HepG2 (cell line): ENCODE measurements at regions not wholly inside any gene's neighbourhood (a gene's known extent, or its start where the extent isn't known, plus 50 kb on each side); places are given as distances from the start of the nearest gene placed in this dataset.
A peak's percentile ranks its signal among the peaks of the same experiment; 100 is the strongest.

Experiments
- AFF4 ChIP-seq: sonication (generic); formaldehyde crosslinking; IDR thresholded peaks from 2 replicates; pipeline ENCODE4 v1.4.0; 2020; ENCODE audit warnings: missing genetic modification reagents
- BATF2 ChIP-seq: sonication (generic); formaldehyde crosslinking; IDR thresholded peaks from 2 replicates; pipeline ENCODE4 v1.8.0; 2022; ENCODE audit warnings: mild to moderate bottlenecking, missing genetic modification reagents, moderate library complexity
- DNMT3B ChIP-seq: conservative IDR thresholded peaks from 2 replicates; pipeline ENCODE4 v1.6.1; 2016; ENCODE audit warnings: missing biosample characterization, control low read depth
- FUBP1 ChIP-seq: sonication (generic); formaldehyde crosslinking; IDR thresholded peaks from 2 replicates; pipeline ENCODE4 v1.5.1; 2020; ENCODE audit warnings: missing genetic modification reagents, mild to moderate bottlenecking, borderline replicate concordance
- GATAD2A ChIP-seq: IDR thresholded peaks from 2 replicates; pipeline ENCODE4 v1.6.1; 2016
- MBD4 ChIP-seq: IDR thresholded peaks from 2 replicates; pipeline ENCODE4 v1.6.1; 2012; ENCODE audit warnings: low read length, inconsistent platforms, borderline replicate concordance
- MEF2D ChIP-seq: sonication (generic); formaldehyde crosslinking; IDR thresholded peaks from 2 replicates; pipeline ENCODE4 v1.5.1; 2020; ENCODE audit warnings: mild to moderate bottlenecking, missing genetic modification reagents
- MIER3 ChIP-seq: IDR thresholded peaks from 2 replicates; pipeline ENCODE4 v1.6.1; 2016; ENCODE audit warnings: missing compliant biosample characterization, borderline replicate concordance
- PRDM15 ChIP-seq: sonication (generic); formaldehyde crosslinking; IDR thresholded peaks from 2 replicates; pipeline ENCODE4 v1.4.0; 2020; ENCODE audit warnings: missing genetic modification reagents
- RARA ChIP-seq: IDR thresholded peaks from 2 replicates; pipeline ENCODE4 v1.6.1; 2016; ENCODE audit warnings: missing genetic modification reagents, missing compliant biosample characterization
- STAT5B ChIP-seq: sonication (generic); formaldehyde crosslinking; IDR thresholded peaks from 2 replicates; pipeline ENCODE4 v1.4.0; 2020; ENCODE audit warnings: missing genetic modification reagents
- ZHX2 ChIP-seq, 2 experiments: sonication (generic) in 1 of 2; formaldehyde crosslinking in 1 of 2; IDR thresholded peaks; 2 replicates each; pipeline versions ENCODE4 v1.6.1 to v1.9.0; 2014 to 2022; ENCODE audit warnings: antibody characterized with exemption in 1 of 2, borderline replicate concordance in 1 of 2, inconsistent platforms in 1 of 2, low read depth in 1 of 2, missing genetic modification reagents in 1 of 2
- ZNF292 ChIP-seq: sonication (generic); formaldehyde crosslinking; IDR thresholded peaks from 2 replicates; pipeline ENCODE4 v1.8.1; 2022; ENCODE audit warnings: mild to moderate bottlenecking, low read depth, missing genetic modification reagents, borderline replicate concordance

- TF ChIP-seq AFF4 (CRISPR knock-in tag), result peak; percentile 76; the same call in 1 of the 2 replicates
- peak; percentile 95 for TF ChIP-seq MIER3 (CRISPR knock-in tag)
- TF ChIP-seq FUBP1, result peak; percentile 52; the same call in 1 of the 2 replicates
- TF ChIP-seq RARA, result peak; percentile 89
- peak; percentile 99 for TF ChIP-seq GATAD2A
- peak; percentile 46; the same call in 1 of the 2 replicates for TF ChIP-seq STAT5B
- TF ChIP-seq MEF2D (CRISPR knock-in tag), result peak; percentile 63; the same call in 1 of the 2 replicates
- peak; percentile 79; the same call in 1 of the 2 replicates for TF ChIP-seq MBD4
- no peak for TF ChIP-seq PRDM15 (CRISPR knock-in tag)
- TF ChIP-seq DNMT3B (CRISPR knock-in tag), result peak; percentile 78; the same call in 1 of the 2 replicates
- TF ChIP-seq ZNF292 (CRISPR knock-in tag), result peak; percentile 78; the same call in 1 of the 2 replicates
- no peak for TF ChIP-seq ZHX2 (IDR thresholded peaks at IDR 0.05; ENCODE audit: low read depth)
- TF ChIP-seq ZHX2 (CRISPR knock-in tag; IDR thresholded peaks at IDR 0.05; ENCODE audit: borderline replicate concordance), result no peak
- no peak for TF ChIP-seq BATF2 (CRISPR knock-in tag)
Observed at GRCh38 chr14:54133896-54134295, 177.3 kb upstream of the BMP4 start (continued).
